DMS 273 treated with DMSO at 0.1 percent for 48 hours (cell line): ENCODE measurements at regions not wholly inside any gene's neighbourhood (a gene's known extent, or its start where the extent isn't known, plus 50 kb on each side); places are given as distances from the start of the nearest gene placed in this dataset.
"Not testable (repeated sequence)": the region's sequence is repeated elsewhere in the genome, so short reads cannot be mapped to it uniquely, and the experiment has no call there.

Experiments used
- DNase-seq: peaks from one replicate; lab custom pipeline; 2025; lab: John Stamatoyannopoulos, UW

GRCh38 chr6:10180138-10181074 lies 234.5 kb downstream of the TFAP2A start:
- DNase-seq, result no peak

DNA sequence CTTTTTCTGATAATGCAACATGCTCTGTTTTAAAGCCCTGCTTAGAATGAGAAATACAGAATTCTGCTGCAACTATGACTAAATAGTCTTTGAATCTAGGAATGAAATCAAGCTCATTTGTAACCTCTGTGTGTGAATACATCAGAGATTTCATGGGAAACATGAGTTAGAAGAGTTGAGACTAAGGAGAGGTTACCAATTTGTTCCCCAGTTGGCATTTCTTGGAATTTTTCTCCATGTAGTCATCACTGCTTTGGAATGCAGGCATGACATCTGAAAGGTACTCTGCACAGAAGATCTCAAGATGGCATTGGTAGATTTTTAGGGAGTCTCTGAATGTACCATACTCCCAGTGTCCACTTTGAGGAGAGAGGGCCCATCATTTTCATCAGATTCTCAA lies 237.2 kb downstream of the TFAP2A start:
- no peak for DNase-seq

GRCh38 chr6:10175362-10175761 lies 239.5 kb downstream of the TFAP2A start:
- no peak for DNase-seq

DNA sequence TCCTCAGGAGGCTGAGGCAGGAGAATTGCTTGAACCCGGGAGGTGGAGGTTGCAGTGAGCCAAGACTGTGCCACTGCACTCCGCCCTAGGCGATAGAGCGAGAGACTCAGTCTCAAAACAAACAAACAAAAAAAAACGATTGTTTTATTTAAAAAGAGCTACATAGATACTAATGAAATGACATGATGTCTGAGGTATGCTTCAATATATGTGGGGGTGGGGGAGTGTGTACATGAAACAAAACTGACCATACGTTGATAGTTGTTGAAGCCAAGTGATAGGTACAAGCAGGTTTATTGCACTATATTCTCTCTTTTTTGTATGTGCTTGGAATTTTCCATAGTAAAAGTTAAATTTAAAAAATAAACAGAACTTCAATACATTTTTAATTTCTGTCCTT lies 240.1 kb downstream of the TFAP2A start:
- no peak for DNase-seq

GRCh38 chr6:10174056-10174455 lies 240.8 kb downstream of the TFAP2A start:
- DNase-seq, result no peak

DNA sequence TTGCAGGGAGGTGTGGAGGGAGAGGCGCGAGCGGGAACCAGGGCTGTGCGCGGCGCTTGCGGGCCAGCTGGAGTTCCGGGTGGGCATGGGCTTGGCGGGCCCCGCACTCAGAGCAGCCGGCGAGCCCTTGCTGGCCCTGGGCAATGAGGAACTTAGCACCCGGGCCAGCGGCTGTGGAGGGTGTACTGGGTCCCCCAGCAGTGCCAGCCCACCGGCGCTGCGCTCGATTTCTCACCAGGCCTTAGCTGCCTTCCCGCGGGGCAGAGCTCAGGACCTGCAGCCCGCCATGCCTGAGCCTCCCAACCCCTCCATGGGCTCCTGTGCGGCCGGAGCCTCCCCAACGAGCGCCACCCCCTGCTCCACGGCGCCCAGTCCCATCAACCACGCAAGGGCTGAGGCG lies 243.2 kb downstream of the TFAP2A start:
- DNase-seq, result not testable (repeated sequence)

DNA sequence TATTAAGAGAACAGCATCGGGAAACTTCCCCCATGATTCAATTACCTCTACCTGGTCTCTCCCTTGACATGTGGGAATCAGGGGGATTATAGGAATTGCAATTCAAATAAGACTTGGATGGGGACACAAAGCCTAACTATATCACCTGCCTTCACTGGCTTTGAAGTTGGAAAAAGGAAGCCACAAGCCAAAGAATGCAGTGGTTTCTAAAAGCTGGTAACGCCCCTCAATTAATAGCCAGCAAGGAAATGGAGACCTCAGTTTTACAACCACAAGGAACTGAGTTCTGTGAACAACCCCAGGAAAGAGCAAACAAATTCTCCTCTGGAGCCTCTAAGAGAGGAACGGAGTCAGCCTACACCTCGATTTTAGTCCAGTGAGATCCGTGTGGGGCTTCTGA lies 244.1 kb downstream of the TFAP2A start:
- no peak for DNase-seq

- DNase-seq, result no peak
Observed at GRCh38 chr6:10166031-10166430, 248.8 kb downstream of the TFAP2A start.

DNA sequence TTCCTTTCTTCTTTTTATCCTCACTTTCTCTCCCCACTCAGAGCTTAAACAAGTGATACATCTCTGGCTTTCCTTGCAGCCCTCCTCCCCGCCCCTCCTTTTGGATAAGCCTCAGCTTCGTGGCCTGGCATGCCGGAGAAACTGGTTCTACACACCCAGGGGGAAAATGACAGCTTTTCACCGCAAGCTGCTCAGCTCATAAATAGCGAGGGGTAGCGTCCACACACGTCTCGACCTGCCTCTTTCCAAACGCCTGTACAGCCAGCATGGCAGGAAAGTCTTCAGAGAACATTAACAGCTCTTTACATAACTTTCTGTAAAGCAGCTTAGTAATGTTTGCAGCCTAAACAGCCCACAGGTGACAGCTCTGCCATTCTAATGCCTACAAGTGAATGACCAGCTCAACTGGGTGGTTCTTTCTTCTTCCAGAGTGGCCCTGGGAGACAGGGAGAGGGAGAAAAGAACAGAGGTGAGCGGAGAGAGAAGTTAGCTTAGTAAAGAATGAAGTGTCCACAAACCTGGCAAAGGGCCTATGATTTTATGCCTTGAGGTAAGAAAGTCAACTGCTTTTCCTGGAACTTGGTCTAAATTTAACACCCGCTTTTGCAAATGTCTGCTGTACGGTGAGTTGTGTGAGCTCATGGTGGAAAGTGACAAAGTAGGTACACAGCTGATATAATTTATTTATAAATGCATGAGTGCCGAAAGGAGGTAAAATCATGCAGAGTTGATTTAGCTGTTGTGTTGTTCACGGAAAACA lies 251.5 kb downstream of the TFAP2A start:
- DNase-seq, result no peak

GRCh38 chr6:10156875-10157274 lies 258.0 kb downstream of the TFAP2A start:
- no peak for DNase-seq

GRCh38 chr6:10154251-10154650 lies 260.6 kb downstream of the TFAP2A start:
- DNase-seq, result no peak

DNA sequence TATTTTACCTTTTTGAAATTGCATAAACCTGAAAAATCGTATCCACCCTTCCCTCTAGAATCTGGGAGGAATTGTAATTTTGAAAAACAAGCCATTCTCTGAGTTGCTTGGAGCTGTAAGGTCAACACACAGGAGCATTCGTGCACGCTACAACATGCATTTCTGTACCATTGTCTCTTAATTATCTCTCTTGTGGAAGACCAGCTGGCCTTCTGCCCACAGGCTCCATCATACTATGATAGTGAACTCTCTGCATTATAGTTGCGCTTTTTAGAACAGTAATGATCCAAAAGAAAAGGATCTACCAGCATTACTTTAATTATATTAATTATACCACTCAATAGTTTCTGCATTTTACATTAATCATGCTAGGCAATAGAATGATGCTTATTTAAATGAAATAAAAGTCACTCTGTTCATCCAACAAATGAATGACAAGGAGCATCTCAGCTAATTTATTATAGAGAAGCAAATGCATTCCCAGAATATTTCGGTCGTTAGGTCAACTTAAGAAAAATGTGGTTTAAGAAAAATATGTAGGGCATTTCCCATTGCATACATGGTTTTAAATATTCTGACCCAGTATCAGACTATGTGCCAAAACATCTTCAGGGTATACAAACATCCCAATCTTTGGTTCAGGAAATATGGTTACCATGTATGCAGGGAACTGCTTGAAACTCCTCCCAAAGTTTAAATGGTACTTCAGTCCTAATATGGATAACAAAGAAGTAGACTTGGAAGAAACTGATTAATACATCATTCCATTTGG lies 263.5 kb downstream of the TFAP2A start:
- DNase-seq, result no peak

GRCh38 chr6:10149603-10150002 lies 265.3 kb downstream of the TFAP2A start:
- DNase-seq, result no peak

DNA sequence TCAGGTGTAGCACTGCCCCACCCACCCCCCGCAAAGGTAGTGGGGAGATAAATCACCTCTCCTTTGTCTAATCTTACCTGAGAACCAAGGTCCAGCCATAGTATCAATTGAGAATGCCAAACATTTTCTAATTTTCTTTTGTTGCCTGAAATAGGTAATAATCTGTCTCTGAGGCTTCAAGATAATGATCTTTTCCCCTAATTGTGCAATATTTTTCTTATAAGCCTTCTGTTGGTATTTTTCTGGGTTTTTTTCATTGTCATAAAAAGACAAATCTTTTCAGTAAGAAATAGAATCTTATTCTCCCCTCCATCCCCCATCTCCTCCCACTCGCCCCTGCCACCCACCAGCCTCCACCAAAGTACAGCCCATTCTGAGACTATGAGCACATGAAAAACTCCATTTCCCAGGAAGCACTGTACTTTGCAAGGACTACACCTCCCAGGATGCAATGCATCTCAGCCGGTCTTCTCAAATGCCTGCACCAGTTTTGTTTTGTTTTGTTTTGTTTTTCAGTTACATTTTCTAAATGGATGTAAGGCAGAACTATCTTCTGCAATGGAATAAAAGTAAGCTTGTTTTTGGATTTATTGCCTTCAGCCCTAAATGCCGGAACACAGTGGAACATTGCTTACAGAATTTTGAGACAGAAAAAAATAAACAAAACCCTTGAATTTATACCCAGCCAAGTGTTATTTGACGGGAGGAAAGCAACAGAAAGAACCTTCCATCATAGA lies 268.0 kb downstream of the TFAP2A start:
- DNase-seq, result peak; percentile 6

DNA sequence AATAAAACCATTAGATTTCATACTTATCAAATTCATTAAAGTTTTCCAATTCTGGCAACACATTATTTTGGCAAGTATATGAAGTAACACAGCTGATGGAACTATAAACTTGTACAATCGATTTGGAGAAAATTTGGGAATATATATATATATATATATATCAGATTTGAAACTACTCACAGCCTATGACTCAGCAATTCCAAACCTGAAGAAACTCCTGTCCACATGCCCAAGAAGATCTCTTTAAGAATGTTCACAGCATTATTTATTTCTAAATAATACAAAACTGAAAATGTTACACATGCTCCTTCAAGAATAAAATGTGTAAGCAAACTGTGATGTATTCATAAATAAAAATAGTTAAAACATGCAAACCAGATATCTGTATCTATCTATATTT lies 270.1 kb downstream of the TFAP2A start:
- DNase-seq, result no peak

- no peak for DNase-seq
Observed at GRCh38 chr6:10141746-10142443, 273.0 kb downstream of the TFAP2A start.

DNA sequence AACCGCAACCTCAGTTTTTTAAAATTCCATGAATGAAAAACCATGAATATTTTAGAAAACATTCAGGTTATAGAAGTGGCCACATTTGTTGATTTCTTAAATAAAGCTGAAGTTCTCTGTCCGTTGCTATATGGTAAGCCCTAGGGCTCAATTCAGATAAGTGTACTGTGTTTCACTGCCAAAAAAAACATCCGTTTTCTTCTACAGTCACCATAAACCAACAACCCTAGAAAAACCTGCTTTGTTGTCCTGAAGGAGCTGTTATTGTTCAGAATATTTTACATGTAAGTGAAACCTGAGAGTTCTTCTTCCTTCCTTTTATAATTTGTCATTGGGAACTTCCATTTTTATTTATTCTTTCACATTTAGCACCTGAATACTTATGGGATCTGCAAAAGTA lies 274.1 kb downstream of the TFAP2A start:
- DNase-seq, result no peak

DNA sequence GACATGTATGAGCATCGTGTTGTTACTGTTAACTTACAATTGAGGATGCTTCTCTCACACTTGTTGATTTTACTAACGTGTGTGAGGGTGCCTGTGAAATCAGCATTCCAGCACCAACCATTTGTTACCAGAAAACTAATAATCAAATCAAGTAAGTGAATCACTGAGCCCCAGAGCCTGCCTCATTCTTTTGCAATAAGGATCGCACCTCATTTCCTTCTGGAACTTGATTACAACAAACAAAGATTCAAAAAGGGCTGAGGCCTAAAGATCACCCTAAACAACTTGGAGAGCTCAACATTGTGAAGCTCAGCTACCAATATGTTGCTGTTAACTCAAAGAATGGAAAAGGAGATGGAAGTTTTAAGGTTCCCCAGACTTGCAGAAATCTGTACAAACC lies 274.7 kb downstream of the TFAP2A start:
- DNase-seq, result no peak

DNA sequence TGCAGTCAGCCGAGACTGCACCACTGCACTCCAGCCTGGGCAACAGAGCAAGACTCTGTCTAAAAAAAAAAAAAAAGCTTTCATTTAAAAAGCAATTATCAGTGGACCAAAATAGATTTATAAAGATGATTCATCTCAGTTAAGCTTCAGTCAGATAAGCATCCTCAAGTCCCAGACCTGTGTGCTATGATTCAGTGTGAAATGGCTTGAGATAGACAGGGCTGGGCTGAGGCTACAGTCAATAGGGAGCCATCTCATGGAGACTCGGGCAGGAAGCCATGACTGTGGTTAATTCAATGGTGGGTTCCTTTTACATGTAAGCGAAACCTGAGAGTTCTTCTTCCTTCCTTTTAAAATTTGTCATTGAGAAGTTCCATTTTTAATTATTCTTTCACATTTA lies 276.0 kb downstream of the TFAP2A start:
- DNase-seq, result no peak

DNA sequence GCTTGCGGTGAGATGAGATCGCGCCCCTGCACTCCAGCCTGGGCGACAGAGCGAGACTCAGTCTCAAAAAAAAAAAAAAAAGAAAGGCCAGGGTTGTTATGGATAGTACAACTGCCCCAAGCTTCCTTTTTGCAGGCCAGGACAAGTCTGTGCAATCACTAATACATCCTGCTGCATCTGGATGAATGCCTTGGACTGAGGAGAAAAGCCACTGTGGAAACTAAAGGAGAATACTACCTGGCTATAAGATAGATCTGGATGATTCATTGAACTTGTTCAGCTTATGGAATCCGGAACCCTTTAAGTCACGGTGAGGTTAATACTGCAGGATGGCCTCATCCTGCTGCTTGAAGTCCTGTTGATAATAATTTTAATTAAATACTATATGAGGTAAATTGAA lies 278.2 kb downstream of the TFAP2A start:
- DNase-seq, result no peak

DNA sequence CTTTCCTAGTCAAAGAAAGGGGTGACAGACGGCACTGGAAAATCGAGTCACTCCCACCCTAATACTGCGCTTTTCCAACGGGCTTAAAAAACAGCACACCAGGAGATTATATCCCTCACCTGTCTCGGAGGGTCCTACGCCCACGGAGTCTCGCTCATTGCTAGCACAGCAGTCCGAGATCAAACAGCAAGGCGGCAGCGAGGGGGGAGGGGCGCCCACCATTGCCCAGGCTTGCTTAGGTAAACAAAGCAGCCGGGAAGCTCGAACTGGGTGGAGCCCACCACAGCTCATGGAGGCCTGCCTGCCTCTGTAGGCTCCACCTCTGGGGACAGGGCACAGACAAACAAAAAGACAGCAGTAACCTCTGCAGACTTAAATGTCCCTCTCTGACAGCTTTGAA lies 280.7 kb downstream of the TFAP2A start:
- not testable (repeated sequence) for DNase-seq
